Left ventricle myocardium inferior (tissue), 1 donor: ENCODE measurements at regions not wholly inside any gene's neighbourhood (a gene's known extent, or its start where the extent isn't known, plus 50 kb on each side); places are given as distances from the start of the nearest gene placed in this dataset.

Experiments used
- DNase-seq: peaks from one replicate; pipeline ENCODE4 v3.0.0-alpha.2; 2020
- H3K27ac ChIP-seq: fragments of 200-600 bp; replicated peaks from 2 replicates; pipeline ENCODE4 v1.8.0; 2021
- H3K27me3 ChIP-seq: fragments of 200-600 bp; 2 replicates; pipeline ENCODE4 v1.8.0; 2021; ENCODE audit warnings: low read depth
- H3K36me3 ChIP-seq: fragments of 200-600 bp; 2 replicates; pipeline ENCODE4 v1.8.0; 2021
- H3K4me1 ChIP-seq: fragments of 200-600 bp; 2 replicates; pipeline ENCODE4 v1.8.0; 2021
- H3K4me3 ChIP-seq: fragments of 200-600 bp; 2 replicates; pipeline ENCODE4 v1.8.0; 2021; ENCODE audit warnings: mild to moderate bottlenecking, moderate library complexity
- H3K9me3 ChIP-seq: fragments of 200-600 bp; replicated peaks from 2 replicates; pipeline ENCODE4 v1.8.0; 2021
- intact Hi-C: fragments of 100-400 bp; cut with micrococcal nuclease; formaldehyde crosslinking; loops from one replicate; pipeline ENCODE4 v1.11.0; 2022
- TF ChIP-seq, protein P1 (sequence below): fragments of 200-600 bp; IDR thresholded peaks from 2 replicates; pipeline ENCODE4 v1.8.0; 2021; ENCODE audit warnings: antibody characterized with exemption, mild to moderate bottlenecking, borderline replicate concordance
- donor health status: DM: no; HTN: yes; CAD: no; lungs with severe emphysema.

DNA sequence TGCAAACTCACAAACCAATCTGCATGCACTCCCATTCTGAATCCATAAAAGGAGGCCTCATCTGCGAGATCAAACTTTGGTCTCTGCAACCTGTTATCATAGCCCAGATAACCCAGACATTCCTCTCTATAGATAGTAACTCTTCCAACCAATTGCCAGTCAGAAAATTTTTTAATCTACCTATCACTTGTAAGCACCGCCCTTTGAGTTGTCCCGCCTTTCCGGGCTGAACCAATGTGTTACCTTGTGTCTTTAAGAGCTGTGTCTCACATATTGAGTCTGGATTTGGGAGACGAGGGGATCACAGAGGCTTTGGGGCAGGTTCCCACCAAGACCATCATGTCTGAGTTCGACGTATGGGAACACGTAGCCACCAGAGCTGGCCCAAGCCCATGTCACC lies 91.1 kb upstream of the PPP1R26 start:
- intact Hi-C loops, result no loop called here
- no peaks in the 10 kb centered on the region for H3K9me3 ChIP-seq
- H3K27me3 ChIP-seq, result peaks cover 71% of the 10 kb centered on the region
- no peak for DNase-seq
- no peak overlapping the region for H3K4me3 ChIP-seq
- no peaks in the 10 kb centered on the region for H3K4me1 ChIP-seq
- no peaks in the 10 kb centered on the region for H3K36me3 ChIP-seq
- H3K27ac ChIP-seq, result no peak overlapping the region
- TF ChIP-seq, protein P1, sequence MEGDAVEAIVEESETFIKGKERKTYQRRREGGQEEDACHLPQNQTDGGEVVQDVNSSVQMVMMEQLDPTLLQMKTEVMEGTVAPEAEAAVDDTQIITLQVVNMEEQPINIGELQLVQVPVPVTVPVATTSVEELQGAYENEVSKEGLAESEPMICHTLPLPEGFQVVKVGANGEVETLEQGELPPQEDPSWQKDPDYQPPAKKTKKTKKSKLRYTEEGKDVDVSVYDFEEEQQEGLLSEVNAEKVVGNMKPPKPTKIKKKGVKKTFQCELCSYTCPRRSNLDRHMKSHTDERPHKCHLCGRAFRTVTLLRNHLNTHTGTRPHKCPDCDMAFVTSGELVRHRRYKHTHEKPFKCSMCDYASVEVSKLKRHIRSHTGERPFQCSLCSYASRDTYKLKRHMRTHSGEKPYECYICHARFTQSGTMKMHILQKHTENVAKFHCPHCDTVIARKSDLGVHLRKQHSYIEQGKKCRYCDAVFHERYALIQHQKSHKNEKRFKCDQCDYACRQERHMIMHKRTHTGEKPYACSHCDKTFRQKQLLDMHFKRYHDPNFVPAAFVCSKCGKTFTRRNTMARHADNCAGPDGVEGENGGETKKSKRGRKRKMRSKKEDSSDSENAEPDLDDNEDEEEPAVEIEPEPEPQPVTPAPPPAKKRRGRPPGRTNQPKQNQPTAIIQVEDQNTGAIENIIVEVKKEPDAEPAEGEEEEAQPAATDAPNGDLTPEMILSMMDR, result no peak

DNA sequence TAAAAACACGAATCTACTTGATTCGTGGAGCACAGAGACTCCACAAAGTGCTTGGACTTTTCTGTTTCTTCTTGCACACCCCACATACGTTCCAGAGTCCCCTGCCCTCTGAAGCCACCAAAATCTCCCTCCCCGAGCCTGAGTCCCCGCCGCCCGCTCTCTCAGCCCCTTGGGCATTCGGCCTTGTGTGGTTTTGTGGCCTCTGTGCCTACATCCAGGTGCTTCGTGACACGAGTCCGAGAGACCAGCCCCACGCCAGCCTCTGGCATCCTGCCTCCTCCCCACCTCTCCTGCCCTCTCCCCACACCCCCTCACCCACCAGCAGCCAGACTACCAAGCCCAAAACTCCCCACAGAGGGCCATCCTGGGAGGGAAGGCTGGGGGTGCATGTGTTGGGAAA lies 87.8 kb upstream of the PPP1R26 start:
- no peaks in the 10 kb centered on the region for H3K36me3 ChIP-seq
- DNase-seq, result no peak
- TF ChIP-seq, protein P1, result no peak
- H3K4me3 ChIP-seq, result no peak overlapping the region
- no peak overlapping the region for H3K27ac ChIP-seq
- H3K4me1 ChIP-seq, result no peaks in the 10 kb centered on the region
- peaks cover 12% of the 10 kb centered on the region for H3K9me3 ChIP-seq
- intact Hi-C loops, result no loop called here
- H3K27me3 ChIP-seq, result peaks cover 61% of the 10 kb centered on the region

- H3K9me3 ChIP-seq, result peaks cover 14% of the 10 kb centered on the region
- no peak overlapping the region for H3K27ac ChIP-seq
- intact Hi-C loops, result no loop called here
- TF ChIP-seq, protein P1, result no peak
- H3K27me3 ChIP-seq, result peaks cover 53% of the 10 kb centered on the region
- no peaks in the 10 kb centered on the region for H3K4me1 ChIP-seq
- no peaks in the 10 kb centered on the region for H3K36me3 ChIP-seq
- no peak overlapping the region for H3K4me3 ChIP-seq
- no peak for DNase-seq
Observed at GRCh38 chr9:135392511-135392910, 87.1 kb upstream of the PPP1R26 start.

DNA sequence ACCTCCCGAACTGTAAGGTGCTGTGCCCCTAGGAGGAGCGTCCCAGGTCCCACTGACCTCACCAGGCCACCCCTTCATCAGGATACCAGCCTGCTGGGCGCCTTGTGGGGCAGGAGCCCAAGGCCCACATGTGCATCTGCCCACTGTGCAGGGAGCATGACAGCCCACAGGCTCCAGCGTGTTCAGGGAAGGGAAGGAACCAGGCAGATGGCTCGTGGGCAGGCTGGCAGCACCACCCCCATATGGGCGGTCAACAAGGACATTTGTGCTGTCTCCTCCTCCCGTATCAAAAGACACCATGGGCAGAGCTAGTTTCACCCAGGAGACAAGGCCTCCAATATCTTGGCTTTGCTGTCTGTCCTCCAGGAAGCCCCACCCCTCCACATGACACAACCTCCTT lies 85.5 kb upstream of the PPP1R26 start:
- Histone ChIP-seq H3K4me1 (no peaks in the 10 kb centered on the region), H3K4me3 (no peak overlapping the region), H3K9me3 (peaks cover 14% of the 10 kb centered on the region), H3K27me3 (peaks cover 59% of the 10 kb centered on the region), H3K36me3 (no peaks in the 10 kb centered on the region), H3K27ac (no peak overlapping the region)
- intact Hi-C loops, result no loop called here
- TF ChIP-seq, protein P1, result no peak
- no peak for DNase-seq

- TF ChIP-seq, protein P1, result no peak
- no peak overlapping the region for H3K27ac ChIP-seq
- H3K27me3 ChIP-seq, result peaks cover 62% of the 10 kb centered on the region
- intact Hi-C loops, result no loop called here
- peaks cover 14% of the 10 kb centered on the region for H3K9me3 ChIP-seq
- DNase-seq, result no peak
- H3K4me1 ChIP-seq, result no peaks in the 10 kb centered on the region
- no peak overlapping the region for H3K4me3 ChIP-seq
- no peaks in the 10 kb centered on the region for H3K36me3 ChIP-seq
Observed at GRCh38 chr9:135394699-135395645, 84.6 kb upstream of the PPP1R26 start.
